GM19351 (cell line): ENCODE measurements at regions not wholly inside any gene's neighbourhood (a gene's known extent, or its start where the extent isn't known, plus 50 kb on each side); places are given as distances from the start of the nearest gene placed in this dataset.
"Not testable (repeated sequence)": the region's sequence is repeated elsewhere in the genome, so short reads cannot be mapped to it uniquely, and the experiment has no call there.

Experiments used
- ATAC-seq: cut with Tn5 transposase; IDR thresholded peaks from one replicate; pipeline ENCODE4 v1.9.1; 2021; ENCODE audit warnings: mild to moderate bottlenecking, moderate library complexity; ENCODE audit not compliant: unreplicated experiment

- no peak for ATAC-seq
Measured at GRCh38 chr6:86615299-86615698, 322.0 kb upstream of the HTR1E start.

- no peak for ATAC-seq
Measured at GRCh38 chr6:86609549-86610388, 327.6 kb upstream of the HTR1E start.

- ATAC-seq, result not testable (repeated sequence)
Measured at GRCh38 chr6:86603364-86603763, 334.0 kb upstream of the HTR1E start.

GRCh38 chr6:86602093-86602492 is 335.2 kb upstream of the HTR1E start:
- not testable (repeated sequence) for ATAC-seq

GRCh38 chr6:86598969-86599368 is 338.4 kb upstream of the HTR1E start:
- not testable (repeated sequence) for ATAC-seq

GRCh38 chr6:86595641-86596040 is 341.7 kb upstream of the HTR1E start:
- ATAC-seq, result no peak

GRCh38 chr6:86586195-86586594 is 351.1 kb upstream of the HTR1E start:
- ATAC-seq, result no peak

- ATAC-seq, result no peak
Measured at GRCh38 chr6:86581833-86582232, 355.5 kb upstream of the HTR1E start.

GRCh38 chr6:86563197-86563596 is 374.1 kb upstream of the HTR1E start:
- ATAC-seq, result no peak

GRCh38 chr6:86558318-86558717 is 379.0 kb upstream of the HTR1E start:
- no peak for ATAC-seq

GRCh38 chr6:86537292-86537861 is 400.0 kb upstream of the HTR1E start:
- ATAC-seq, result no peak

- no peak for ATAC-seq
Measured at GRCh38 chr6:86536121-86536520, 401.2 kb upstream of the HTR1E start.

- no peak for ATAC-seq
Measured at GRCh38 chr6:86535100-86535499, 402.2 kb upstream of the HTR1E start.

- no peak for ATAC-seq
Measured at GRCh38 chr6:86529635-86530034, 407.7 kb upstream of the HTR1E start.

GRCh38 chr6:86526238-86526637 is 411.1 kb upstream of the HTR1E start:
- ATAC-seq, result no peak

- ATAC-seq, result no peak
Measured at GRCh38 chr6:86516087-86516486, 421.2 kb upstream of the HTR1E start.

- no peak for ATAC-seq
Measured at GRCh38 chr6:86511962-86512361, 425.4 kb upstream of the HTR1E start.

- ATAC-seq, result no peak
Measured at GRCh38 chr6:86508230-86508629, 429.1 kb upstream of the HTR1E start.

GRCh38 chr6:86502497-86502896 is 434.8 kb upstream of the HTR1E start:
- ATAC-seq, result no peak

- no peak for ATAC-seq
Measured at GRCh38 chr6:86500035-86500434, 437.3 kb upstream of the HTR1E start.

- not testable (repeated sequence) for ATAC-seq
Measured at GRCh38 chr6:86489042-86489441, 448.3 kb upstream of the HTR1E start.

GRCh38 chr6:86487660-86488221 is 449.6 kb upstream of the HTR1E start:
- ATAC-seq, result no peak
